NCI-H226 (cell line): ENCODE measurements at regions not wholly inside any gene's neighbourhood (a gene's known extent, or its start where the extent isn't known, plus 50 kb on each side); places are given as distances from the start of the nearest gene placed in this dataset.

ENCODE experiments used
- DNase-seq: peaks from one replicate; pipeline ENCODE4 v3.0.0-alpha.2; 2015

DNA sequence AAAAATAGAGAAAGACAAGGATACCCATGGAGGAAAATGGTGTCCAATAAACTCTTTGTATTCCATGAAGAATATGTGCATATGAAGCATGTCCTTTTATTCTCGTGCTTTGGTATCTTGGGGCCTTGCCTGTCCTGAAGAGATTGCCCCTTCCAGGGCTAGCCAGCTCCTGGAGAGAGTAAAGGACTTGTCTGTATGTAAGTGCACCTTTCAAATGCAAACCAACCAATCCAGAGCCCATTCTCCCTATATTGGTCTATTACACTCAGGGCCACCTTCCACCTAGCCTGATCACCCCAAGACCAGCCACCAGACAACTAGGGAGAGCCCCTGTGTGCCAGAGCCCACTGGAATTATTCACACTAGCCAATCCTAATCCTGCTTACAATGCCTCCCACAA, 221.6 kb downstream of the CD83 start:
- no peak for DNase-seq

DNA sequence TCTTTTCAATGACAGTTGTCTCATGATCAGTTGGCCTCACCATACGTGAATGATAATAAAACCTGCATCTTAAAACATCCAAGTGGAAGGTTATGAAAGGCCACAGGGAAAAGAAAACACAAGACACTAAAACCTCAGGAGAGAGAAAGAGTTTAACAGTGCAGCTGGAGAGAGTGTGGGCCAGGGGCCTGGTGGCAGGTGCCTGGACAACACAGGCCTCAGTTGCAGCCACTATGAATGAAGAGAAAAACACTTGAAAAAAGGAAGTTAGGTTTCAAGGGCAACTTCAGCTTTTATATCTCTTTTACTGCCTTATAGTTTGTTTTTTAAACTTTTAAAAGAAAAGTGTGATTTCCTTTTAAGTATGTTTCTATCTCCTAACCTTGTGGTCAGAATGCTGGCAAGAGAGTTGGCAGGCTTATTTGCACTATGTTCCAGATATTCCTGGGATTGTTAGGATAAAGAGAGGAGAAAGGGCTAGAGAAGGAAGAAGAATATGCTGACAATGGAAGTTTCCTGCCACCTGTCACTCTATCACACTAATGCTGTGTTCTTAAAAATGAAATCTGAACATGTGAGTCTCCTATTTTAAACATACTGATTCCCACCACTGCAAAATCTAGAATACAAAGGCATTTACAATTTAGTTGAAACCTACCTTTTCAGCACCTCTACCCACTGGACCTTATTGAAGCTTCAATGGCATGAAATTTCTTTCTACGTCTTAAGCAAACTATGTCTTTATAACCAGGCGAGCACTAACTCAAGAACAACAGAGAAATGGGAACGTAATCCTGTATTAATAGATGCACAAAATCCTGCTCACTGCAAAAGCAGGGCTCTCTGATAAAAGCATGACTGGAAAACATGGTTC, 222.4 kb downstream of the CD83 start:
- no peak for DNase-seq

DNA sequence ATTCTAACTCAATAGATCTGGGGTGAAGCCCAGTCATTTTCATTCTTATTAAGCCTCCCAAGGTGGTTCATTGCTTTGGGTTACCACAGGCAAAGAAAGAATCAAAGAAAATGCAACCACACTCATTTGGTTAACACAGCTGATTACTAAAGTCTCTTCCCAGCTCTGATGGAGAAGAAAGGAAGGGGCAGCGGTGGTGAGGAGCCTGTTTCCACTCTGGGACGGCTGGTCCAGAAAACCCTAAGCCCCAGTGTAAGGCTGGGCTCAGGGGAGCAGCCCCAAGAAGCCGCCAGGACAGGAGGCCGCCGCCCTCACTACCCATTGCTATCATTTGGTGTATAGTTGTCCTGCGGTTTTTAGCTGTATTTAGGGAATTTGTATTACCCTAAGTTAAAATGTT, 226.9 kb downstream of the CD83 start:
- DNase-seq, result no peak

DNA sequence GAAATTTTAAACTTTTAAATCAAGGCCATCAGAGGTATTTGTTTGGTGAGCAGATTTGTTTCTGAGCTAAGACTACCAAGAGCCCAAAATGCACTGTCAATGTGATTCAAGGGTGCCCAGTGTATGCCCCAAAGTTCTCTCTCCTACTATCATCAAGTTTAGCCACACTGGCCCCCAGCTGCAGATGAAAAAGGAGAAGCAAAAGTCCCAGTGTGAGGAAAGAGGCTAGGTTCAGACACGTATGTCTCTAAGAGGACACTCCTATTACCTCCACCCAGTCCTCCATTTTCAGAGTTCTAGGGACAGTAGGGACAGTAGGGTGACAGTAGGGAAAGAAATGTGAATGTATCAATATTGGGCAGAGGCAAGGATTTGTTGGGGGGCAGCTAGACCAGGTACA, 230.8 kb downstream of the CD83 start:
- no peak for DNase-seq

DNA sequence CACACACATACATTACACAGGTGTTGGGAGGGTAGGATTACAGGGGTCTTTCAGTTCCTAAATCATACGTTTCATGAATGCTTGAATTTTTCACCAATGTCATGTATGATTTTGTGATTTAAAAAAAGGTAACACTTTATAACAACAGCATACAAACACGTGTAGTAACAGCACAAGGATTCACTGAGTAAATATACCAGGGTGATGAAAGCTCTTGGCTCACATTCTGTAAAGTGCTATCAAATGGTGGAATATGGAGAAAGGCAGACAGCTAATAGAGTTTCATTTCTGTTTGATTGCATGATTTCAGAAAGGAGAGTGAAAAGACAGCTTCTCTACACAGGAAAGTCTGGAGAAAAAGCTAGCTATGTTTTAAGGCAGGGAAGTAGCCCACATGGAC, 231.9 kb downstream of the CD83 start:
- no peak for DNase-seq

DNA sequence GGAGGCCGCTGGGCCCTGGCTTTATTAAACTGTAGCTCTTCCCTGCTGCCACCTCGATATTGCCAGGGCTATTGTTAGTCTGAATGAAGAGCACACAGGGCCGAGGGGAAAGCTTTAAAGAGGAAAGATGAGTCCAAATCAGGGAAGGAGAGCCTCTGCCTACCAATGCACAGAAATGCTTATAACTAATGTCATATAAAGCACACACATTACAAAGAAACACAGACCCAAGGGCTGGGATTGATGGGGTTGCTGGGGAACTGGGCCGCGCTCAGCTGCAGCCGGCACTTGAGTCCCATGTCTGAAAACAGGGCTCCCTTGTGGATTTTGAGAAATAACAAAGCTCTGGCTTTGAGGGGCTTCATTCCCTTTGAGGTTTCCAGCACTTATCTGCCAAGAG, 232.6 kb downstream of the CD83 start:
- no peak for DNase-seq

DNA sequence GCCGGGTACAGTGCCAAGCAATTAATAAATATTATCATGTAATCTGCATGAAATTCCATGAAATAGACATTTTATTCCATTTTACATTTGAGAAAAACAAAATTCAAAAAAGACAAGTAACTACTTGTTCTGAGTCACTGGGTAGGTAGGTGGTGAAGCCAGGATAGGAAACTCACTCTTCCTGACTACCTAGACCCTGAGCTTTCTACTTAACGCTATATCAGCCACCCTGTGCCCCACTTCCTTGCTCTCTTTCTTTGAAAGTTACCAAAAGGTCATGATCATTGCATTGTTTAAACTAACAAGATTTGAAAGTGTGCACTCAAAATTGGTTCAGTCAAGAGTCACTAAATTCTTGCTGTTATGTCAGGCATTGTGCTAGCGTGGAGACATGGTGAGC, 235.7 kb downstream of the CD83 start:
- DNase-seq, result no peak

DNA sequence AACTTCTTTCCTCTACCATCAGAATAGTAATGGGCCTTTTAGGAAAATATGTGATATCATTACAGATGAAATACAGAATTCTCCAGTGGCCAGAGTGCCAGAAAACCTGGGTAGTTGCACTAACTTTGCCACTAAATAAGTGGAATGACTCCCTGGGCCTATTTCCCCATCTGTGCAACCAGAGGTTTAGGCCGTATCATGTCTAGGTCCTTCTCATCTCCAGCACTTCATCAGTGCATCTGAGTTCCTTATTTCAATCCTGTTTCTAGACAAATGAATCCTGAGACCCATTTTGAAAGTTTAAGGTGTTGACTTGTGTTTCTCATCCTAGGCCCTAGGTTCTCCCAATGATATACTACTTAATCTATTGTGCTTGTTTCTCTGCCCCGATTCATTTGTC, 236.2 kb downstream of the CD83 start:
- no peak for DNase-seq

DNA sequence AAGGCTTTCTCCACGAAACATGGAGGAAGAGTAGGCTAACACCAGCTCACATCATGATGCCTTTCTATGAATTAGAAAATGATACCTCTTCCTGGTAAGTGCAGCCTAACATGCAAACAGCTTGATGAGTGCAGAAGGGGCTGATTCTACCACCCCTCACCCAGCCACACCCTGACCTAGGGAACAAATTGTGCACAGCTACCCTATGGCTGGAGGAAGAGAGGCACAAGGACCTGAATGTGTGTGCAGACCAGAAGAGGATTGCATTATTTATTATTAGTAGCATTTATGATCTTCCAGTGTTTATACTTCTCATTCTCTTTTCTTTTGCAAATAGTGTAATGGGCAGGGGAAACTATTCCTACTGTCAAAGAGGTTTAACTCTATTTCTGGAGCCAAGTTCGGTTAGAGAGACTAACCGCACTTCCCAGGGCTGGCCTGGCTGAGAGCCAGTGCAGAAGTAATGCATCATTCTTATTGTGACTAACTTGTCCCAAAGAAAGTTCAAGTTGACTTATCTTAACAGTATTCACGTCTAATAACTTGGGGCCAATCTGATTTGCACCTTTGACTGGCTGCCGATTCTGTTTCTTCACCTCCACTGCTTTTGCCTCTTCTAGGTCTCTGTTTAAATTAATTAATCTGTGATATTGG, 237.5 kb downstream of the CD83 start:
- no peak for DNase-seq

DNA sequence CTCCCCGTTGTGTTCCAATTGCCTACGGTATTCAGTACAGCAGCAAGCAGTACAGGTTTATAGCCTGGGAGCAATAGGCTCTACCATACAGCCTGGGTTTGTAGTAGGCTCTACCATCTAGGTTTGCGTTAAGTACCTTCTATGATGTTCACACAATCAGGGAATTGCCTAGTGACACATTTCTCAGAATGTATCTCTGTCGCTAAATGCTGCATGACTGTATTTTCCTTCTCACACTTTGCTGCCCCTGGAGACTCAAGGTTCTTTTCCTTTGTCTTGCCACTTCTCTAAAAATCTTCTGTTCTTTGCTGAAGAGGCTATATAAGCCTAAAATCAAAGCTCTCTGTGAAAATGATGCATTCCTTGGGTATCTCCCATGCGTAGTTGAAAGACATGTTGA, 241.9 kb downstream of the CD83 start:
- no peak for DNase-seq

DNA sequence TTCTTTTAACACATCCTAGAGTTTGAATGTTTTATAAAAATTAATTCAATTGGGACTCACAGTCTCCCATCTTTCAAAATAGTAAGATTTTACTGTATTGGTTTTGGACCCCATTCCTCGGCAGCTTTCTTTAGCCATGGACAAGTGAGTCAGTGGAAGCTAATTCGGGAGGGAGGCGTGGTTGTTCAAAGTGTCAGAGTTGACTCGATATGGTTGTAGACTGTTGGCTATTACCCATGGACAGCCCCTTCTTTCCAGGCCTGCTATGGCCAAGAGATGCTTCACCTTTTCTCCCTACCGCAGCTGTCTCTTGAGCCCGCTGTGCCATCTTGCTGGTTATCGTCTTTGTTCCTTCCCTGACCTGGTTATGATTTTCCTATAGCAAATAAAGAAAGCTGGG, 243.0 kb downstream of the CD83 start:
- no peak for DNase-seq

DNA sequence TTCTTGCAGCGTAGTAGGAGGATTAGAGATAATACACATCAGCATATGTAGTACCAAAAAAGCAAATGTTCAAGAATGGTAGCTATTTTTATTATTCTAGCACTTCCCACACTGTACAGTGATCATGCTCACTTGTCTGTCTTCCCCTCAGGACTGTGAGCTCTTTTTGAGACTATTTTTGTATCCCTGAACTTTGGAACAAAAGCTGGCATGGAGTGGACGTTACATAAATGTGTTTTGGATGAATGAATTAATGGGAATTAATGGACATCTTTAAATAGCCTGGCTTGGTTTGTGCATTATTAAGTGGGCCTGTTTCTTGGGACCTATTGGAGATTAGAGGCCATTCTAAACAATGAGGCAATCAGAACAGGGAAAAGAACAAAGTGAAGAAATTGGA, 243.7 kb downstream of the CD83 start:
- no peak for DNase-seq

DNA sequence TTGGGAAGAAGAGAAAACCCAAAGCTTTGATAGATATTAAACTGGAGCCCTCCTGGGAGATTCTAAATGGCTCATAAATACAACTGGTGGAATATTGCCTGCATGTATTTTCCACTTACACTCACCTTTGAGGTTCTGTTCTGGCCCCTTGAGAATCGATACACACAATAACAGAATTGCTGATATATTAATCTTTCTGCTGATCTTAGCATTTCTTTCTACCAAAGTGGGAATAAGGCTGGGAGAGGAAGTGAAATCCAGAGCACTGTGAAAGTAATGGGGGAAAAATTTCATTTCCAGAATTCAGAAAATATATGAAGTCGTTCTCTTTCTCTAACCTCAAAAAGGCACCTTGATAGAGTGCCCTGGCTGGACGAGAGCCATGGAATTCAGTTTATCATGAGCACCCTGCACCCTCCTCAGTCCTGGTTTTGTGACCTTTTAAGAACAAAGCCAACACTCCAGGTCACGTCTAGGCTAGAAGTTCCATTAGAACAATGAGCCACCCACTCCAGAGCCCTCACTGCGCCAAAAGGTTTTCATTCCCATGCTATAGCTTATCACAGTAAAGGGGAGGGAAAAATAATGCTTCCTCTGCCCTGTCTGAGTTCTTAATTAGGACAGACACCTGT, 244.5 kb downstream of the CD83 start:
- DNase-seq, result no peak

DNA sequence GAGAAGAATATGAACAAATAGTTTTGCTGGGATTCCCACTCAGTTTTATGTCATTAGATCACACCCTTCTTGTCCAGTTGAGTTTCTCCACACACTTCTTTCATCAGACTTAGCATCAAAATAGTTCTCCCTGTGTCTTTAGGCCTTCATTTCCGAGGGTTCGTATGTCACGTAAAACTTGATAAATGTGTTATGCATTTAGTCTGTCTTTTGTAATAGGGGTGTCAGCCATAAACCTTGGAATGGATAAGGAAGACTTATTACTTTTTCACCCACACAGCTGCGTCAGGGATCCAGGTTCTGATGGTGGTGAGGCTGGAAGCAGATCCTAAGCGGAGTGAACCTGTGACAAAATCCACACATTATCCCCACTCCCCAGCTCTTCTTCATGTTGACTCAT, 246.8 kb downstream of the CD83 start:
- no peak for DNase-seq

DNA sequence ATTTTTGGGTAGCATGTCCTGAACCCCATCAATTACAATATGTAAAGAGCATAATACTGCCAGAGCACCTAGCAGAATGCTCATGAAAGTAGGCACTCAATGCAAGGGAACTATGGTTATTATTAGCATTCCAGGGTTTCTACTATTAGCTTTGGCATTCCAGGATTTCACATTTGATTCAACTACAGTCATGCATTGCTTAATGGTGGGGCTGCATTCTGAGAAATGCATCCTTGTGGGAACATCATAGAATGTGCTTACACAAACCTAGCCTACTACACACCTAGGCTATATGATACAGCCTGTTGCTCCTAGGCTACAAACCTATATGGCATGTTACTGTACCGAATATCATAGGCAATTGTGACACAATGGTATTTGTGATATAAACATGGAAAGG, 247.8 kb downstream of the CD83 start:
- no peak for DNase-seq

DNA sequence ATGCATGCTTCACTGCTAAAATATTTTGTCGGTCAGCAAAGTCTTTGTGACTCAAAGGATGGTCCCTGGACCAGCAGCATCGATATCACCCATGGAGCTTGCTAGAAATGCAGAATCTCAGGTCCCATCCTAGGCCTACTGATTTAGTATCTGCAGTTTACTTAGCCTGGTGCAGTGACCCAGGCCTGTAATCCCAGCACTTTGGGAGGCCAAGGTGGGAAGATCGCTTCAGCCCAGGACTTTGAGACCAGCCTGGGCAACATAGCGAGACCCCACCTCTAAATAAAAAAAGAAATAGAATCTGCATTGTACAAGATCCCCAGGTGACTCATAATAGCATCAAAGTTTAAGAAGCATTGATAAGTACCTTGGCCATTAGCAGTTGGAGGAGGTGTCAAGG, 248.7 kb downstream of the CD83 start:
- no peak for DNase-seq

DNA sequence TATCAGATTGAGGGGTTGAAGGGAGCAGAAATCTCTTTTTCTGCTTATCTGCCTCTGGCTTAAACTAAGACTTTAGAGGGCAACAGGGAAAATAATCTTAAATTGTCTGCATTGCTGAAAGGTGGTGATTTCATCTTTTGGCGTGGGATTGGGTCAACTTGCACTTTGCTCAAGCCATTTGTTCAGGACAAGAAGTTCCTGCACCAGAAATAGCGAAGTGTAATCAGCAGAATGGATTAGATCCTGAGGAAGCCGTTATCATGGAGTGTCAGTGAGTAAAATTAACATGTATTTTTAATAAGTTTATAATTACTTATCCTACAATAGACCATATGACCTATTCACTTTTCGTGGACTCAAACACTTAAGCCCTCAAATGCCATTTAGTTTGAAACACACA, 249.3 kb downstream of the CD83 start:
- no peak for DNase-seq

DNA sequence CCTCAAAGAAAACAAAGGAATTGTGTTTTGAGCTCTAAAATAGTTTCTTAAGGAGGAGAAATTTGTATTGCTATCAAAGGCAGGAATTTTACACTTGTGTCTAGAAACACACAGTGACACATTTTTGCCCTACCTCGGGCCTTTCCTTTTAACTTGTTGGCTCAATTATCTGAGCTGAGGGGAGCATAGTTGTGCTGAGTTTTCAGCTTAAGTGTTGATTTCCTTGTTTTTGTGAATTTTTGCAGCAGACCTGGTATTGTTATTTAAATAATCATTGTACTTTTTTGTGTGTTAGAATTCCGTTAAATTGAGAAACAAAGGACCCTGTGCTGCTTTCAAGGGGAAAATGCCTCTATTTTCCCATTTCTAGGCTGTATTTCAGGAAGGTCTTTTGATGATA, 249.7 kb downstream of the CD83 start:
- DNase-seq, result no peak

DNA sequence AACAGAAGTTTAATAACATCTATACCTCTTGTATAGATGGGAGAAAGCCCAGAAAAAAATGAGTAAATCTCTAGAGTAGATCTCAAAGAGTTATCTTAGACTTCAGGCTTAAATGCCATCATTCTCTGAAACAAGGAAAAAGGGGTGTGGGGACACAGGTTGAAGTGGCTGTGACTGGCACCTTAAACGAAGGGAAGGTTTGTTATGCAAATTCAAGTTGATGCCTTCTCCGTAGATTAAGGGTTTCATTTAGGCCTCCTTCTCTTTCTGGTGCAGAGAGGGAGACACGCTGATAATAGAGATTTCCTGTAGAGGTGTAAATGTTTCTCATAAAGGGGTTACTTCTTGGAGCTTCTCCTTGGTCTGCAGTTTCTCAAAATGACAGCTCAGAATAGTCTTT, 252.1 kb downstream of the CD83 start:
- DNase-seq, result no peak

DNA sequence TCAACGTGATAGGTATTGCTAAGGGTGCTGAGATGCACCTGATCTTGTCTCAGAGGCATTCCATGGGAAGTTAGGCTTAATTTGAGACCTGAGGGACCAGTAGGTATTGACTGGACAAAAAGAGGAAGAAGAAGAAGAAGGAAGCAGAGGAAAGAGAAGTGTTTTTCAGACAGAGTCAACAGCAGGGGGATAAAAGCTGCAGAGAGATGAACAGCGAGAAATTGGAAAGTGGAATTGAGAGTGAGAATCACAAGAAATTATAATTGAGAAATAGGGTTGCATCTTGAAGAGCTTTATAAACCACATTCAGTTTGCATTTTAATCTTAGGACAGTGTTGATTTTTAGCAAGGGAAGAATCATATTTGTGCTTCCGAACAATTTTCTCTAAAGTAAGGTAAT, 254.0 kb downstream of the CD83 start:
- DNase-seq, result no peak

DNA sequence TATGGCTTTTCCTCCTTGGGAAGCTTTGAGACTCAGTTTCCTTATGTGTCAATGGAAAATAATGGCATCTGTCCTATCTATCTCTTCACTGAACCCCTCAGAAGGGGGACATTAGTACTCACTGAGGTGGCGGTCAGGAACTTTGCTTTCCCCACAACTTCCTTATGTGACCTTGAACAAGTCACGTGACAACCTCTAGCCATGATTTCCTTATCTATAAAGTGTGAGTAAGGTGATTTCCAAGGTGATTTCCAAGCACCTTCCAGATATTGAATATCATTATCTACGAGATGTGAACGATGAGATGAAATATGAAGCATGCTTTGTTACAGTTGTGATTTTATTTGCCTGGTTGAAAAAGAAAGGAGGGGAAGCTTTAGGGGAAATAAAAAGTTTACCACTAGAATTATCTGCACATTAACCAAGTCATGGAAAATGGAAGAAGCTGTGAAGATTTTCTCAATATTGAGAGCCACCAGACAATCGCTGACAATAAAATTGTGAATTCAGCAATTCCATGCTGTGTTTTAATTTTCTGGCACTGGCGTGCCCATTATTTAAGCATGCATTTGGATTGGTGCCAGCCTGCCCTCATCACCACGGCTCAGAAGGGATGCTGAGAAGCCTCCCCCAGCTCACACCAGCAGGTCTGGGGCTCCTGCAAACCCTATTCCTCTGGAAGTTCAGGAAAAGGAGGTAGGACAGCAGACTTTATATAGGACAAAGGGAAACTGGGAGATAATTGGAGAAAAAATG, 255.3 kb downstream of the CD83 start:
- DNase-seq, result no peak

DNA sequence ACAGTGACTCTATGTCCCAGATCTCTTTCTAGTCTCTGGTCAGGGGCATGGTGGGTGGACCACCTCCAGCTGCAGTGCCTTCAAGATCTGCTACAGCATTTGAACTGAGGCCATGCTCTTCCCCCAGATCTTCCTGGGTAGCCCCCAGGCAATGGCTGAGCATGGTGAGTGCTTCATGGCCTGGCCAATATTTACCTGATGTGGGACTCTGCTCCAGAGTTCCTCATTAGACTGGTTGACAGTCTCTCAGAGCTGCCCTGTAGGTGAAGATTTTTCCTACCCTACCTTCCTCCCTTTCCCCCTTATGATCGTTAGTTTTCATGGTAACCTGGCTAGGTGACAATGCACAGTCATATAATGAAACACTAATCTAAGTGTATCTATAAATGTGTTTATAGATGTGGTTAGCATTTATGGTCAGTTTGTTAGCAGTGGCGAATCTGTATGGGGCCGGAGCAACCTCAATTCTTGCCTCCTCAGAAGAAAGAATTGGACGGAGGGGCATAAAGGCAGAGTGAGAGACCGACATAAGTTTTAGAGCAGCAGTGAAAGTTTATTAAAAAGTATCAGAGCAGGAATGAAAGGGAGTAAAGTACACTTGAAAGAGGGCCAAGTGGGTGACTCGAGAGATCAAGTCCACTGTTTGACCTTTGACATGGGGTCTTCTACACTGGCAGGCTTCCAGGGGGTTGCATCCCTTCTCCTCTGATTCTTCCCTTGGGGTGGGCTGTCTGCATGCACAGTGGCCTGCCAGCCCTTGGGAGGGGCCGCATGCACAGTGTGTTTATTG, 256.3 kb downstream of the CD83 start:
- no peak for DNase-seq

DNA sequence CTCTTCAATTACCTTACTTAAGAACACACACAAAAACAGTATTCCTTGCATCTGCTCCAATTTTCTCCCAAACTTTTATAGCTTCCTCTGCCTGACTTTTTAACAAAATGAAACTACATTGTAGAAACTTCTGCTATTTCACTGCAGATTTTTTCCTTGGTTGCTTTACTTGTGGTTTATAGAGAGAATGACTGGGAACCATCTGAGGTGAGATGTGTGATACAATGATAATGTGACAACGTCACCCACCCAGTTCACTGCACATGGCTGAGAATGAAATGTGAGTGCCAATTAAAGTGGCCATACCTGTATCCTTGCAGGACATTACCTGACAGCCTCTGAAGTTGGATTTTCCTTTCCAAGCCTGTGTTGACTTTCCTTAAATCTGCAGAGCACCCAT, 258.4 kb downstream of the CD83 start:
- DNase-seq, result no peak
